ENCODE measurements at regions not wholly inside any gene's neighbourhood (a gene's known extent, or its start where the extent isn't known, plus 50 kb on each side); places are given as distances from the start of the nearest gene placed in this dataset.

DNA sequence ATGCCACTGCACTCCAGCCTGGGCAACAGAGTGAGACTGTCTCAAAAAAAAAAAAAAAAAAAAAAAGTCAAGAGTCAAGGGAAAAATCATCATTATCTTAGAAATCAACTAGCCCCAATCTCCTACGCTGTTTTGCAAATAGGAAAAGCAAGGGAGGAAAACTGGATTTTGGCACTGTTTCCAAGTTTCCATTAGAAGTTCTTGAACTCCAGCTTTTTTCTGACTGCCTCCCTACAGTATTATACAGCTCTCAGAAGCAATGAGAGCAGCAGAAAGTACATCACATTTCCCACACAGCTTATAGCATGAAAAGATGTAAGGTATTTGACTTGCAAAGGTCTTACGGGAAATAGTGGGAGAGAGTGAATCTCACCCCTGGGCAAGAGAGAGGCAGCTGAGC, 127.8 kb downstream of the OSR1 start:
- no peaks in the 10 kb centered on the region for H3K9me3 ChIP-seq (ENCODE audit: control insufficient read depth, insufficient read depth, low read depth, low read length)
- ChIA-PET POLR2A (no interaction called here), CTCF (interaction anchor here (0.6 kb wide), 1 partner anchor 726 kb away, joined by 3 read pairs; no protein-coding TSS in a partner anchor)
- no peak overlapping the region for H3K4me3 ChIP-seq (ENCODE audit: low read depth, low read length)
- H3K27ac ChIP-seq (ENCODE audit: extremely low read depth, low read depth, low read length) = no peak overlapping the region
- peaks cover 5% of the 10 kb centered on the region for H3K4me1 ChIP-seq (ENCODE audit: control insufficient read depth, insufficient read depth, low read length)
- TF ChIP-seq ZNF169 (tag by site-specific recombination; IDR thresholded peaks at IDR 0.05) (no peak), ZNF521 (tag by site-specific recombination; IDR thresholded peaks at IDR 0.05) (no peak), MZF1 (tag by site-specific recombination; IDR thresholded peaks at IDR 0.05; ENCODE audit: borderline replicate concordance) (no peak), WT1 (tag by site-specific recombination; IDR thresholded peaks at IDR 0.05) (no peak), ZNF416 (tag by site-specific recombination; IDR thresholded peaks at IDR 0.05) (no peak), ZNF404 (tag by site-specific recombination; IDR thresholded peaks at IDR 0.05) (no peak), KLF7 (tag by site-specific recombination; IDR thresholded peaks at IDR 0.05; ENCODE audit: borderline replicate concordance) (no peak), ZNF335 (tag by site-specific recombination; conservative IDR thresholded peaks at IDR 0.05) (no peak), KLF10 (tag by site-specific recombination; IDR thresholded peaks at IDR 0.05) (no peak), ZNF548 (tag by site-specific recombination; IDR thresholded peaks at IDR 0.05) (no peak), ZNF473 (tag by site-specific recombination; IDR thresholded peaks at IDR 0.05) (no peak), ZNF292 (tag by site-specific recombination; IDR thresholded peaks at IDR 0.05; ENCODE audit: borderline replicate concordance, low read depth) (no peak), ZSCAN16 (tag by site-specific recombination; IDR thresholded peaks at IDR 0.05) (no peak), ZNF530 (tag by site-specific recombination; IDR thresholded peaks at IDR 0.05; ENCODE audit: low read depth) (no peak), SP3 (tag by site-specific recombination; IDR thresholded peaks at IDR 0.05) (no peak)
- TF ChIP-seq, protein P1, sequence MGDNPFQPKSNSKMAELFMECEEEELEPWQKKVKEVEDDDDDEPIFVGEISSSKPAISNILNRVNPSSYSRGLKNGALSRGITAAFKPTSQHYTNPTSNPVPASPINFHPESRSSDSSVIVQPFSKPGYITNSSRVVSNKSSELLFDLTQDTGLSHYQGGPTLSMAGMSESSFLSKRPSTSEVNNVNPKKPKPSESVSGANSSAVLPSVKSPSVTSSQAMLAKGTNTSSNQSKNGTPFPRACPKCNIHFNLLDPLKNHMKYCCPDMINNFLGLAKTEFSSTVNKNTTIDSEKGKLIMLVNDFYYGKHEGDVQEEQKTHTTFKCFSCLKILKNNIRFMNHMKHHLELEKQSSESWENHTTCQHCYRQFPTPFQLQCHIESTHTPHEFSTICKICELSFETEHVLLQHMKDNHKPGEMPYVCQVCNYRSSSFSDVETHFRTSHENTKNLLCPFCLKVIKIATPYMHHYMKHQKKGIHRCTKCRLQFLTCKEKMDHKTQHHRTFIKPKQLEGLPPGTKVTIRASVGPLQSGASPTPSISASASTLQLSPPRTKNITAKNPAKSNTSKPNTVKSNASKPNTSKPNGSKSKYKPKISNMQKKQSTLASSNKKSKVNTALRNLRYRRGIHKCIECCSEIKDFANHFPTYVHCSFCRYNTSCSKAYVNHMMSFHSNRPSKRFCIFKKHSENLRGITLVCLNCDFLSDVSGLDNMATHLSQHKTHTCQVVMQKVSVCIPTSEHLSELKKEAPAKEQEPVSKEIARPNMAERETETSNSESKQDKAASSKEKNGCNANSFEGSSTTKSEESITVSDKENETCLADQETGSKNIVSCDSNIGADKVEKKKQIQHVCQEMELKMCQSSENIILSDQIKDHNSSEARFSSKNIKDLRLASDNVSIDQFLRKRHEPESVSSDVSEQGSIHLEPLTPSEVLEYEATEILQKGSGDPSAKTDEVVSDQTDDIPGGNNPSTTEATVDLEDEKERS (tag by site-specific recombination; IDR thresholded peaks at IDR 0.05) = no peak
- TF ChIP-seq, protein P2, sequence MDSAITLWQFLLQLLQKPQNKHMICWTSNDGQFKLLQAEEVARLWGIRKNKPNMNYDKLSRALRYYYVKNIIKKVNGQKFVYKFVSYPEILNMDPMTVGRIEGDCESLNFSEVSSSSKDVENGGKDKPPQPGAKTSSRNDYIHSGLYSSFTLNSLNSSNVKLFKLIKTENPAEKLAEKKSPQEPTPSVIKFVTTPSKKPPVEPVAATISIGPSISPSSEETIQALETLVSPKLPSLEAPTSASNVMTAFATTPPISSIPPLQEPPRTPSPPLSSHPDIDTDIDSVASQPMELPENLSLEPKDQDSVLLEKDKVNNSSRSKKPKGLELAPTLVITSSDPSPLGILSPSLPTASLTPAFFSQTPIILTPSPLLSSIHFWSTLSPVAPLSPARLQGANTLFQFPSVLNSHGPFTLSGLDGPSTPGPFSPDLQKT (IDR thresholded peaks at IDR 0.05; ENCODE audit: borderline replicate concordance, low read depth, low read length) = no peak
- TF ChIP-seq, protein P3, sequence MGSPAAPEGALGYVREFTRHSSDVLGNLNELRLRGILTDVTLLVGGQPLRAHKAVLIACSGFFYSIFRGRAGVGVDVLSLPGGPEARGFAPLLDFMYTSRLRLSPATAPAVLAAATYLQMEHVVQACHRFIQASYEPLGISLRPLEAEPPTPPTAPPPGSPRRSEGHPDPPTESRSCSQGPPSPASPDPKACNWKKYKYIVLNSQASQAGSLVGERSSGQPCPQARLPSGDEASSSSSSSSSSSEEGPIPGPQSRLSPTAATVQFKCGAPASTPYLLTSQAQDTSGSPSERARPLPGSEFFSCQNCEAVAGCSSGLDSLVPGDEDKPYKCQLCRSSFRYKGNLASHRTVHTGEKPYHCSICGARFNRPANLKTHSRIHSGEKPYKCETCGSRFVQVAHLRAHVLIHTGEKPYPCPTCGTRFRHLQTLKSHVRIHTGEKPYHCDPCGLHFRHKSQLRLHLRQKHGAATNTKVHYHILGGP (tag by site-specific recombination; IDR thresholded peaks at IDR 0.05) = no peak
- TF ChIP-seq, protein P4, sequence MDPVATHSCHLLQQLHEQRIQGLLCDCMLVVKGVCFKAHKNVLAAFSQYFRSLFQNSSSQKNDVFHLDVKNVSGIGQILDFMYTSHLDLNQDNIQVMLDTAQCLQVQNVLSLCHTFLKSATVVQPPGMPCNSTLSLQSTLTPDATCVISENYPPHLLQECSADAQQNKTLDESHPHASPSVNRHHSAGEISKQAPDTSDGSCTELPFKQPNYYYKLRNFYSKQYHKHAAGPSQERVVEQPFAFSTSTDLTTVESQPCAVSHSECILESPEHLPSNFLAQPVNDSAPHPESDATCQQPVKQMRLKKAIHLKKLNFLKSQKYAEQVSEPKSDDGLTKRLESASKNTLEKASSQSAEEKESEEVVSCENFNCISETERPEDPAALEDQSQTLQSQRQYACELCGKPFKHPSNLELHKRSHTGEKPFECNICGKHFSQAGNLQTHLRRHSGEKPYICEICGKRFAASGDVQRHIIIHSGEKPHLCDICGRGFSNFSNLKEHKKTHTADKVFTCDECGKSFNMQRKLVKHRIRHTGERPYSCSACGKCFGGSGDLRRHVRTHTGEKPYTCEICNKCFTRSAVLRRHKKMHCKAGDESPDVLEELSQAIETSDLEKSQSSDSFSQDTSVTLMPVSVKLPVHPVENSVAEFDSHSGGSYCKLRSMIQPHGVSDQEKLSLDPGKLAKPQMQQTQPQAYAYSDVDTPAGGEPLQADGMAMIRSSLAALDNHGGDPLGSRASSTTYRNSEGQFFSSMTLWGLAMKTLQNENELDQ (tag by site-specific recombination; IDR thresholded peaks at IDR 0.05; ENCODE audit: low read depth) = no peak
- H3K36me3 ChIP-seq (ENCODE audit: control insufficient read depth in 2 of 2, insufficient read depth in 1 of 2, low read length in 2 of 2) = no peaks in the 10 kb centered on the region

Measured in HEK293 (cell line).